AG04449 (cell line): ENCODE measurements at regions not wholly inside any gene's neighbourhood (a gene's known extent, or its start where the extent isn't known, plus 50 kb on each side); places are given as distances from the start of the nearest gene placed in this dataset.

Experiments used
- CTCF ChIA-PET: fragments of 350-600 bp; formaldehyde crosslinking; extraction: SDS; loops from one replicate; lab custom pipeline; 2021; ENCODE audit warnings: antibody characterized with exemption; lab: Yijun Ruan, JAX
- POLR2A ChIA-PET: fragments of 400-600, 350-600 bp; formaldehyde crosslinking; extraction: SDS; loops from one replicate; lab custom pipeline; 2020; ENCODE audit warnings: antibody characterized with exemption, inconsistent platforms; lab: Yijun Ruan, JAX
- DNase-seq: peaks from one replicate; pipeline ENCODE4 v3.0.0-alpha.2; 2010; ENCODE audit warnings: low read depth, low spot score
- H3K4me3 ChIP-seq: 2 replicates; pipeline ENCODE4 v1.5.1; 2011; ENCODE audit warnings: low read depth, mild to moderate bottlenecking, control low read depth, low read length
- TF ChIP-seq, protein P1 (sequence below): IDR thresholded peaks from one replicate; pipeline ENCODE4 v1.5.1; 2011; ENCODE audit warnings: mild to moderate bottlenecking, moderate library complexity, low read length, control low read depth, inconsistent platforms; ENCODE audit not compliant: insufficient read depth; ENCODE audit errors: missing control alignments

- POLR2A ChIA-PET = no interaction called here
- TF ChIP-seq, protein P1, sequence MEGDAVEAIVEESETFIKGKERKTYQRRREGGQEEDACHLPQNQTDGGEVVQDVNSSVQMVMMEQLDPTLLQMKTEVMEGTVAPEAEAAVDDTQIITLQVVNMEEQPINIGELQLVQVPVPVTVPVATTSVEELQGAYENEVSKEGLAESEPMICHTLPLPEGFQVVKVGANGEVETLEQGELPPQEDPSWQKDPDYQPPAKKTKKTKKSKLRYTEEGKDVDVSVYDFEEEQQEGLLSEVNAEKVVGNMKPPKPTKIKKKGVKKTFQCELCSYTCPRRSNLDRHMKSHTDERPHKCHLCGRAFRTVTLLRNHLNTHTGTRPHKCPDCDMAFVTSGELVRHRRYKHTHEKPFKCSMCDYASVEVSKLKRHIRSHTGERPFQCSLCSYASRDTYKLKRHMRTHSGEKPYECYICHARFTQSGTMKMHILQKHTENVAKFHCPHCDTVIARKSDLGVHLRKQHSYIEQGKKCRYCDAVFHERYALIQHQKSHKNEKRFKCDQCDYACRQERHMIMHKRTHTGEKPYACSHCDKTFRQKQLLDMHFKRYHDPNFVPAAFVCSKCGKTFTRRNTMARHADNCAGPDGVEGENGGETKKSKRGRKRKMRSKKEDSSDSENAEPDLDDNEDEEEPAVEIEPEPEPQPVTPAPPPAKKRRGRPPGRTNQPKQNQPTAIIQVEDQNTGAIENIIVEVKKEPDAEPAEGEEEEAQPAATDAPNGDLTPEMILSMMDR = no peak
- CTCF ChIA-PET = interaction anchor here (1.4 kb wide), 1 partner anchor 84 kb away, joined by 3 read pairs; no protein-coding TSS in a partner anchor
These were observed 73.2 kb downstream of the VEGFA start for GRCh38 chr6:43843097-43843645.

GRCh38 chr6:43842231-43842794, 72.3 kb downstream of the VEGFA start:
- no peak overlapping the region for H3K4me3 ChIP-seq
- no peak for DNase-seq
- POLR2A ChIA-PET = no interaction called here
- TF ChIP-seq, protein P1 = no peak
- CTCF ChIA-PET = interaction anchor here (1.4 kb wide), 1 partner anchor 85 kb away, joined by 3 read pairs; no protein-coding TSS in a partner anchor

More at GRCh38 chr6:43843097-43843645, 73.2 kb downstream of the VEGFA start:
- DNase-seq = no peak
- no peak overlapping the region for H3K4me3 ChIP-seq

GRCh38 chr6:43840490-43841218, 70.6 kb downstream of the VEGFA start:
- TF ChIP-seq, protein P1 = no peak
- no peak for DNase-seq
- ChIA-PET CTCF (interaction anchor here (1.1 to 1.7 kb wide), 4 partner anchors 9 to 109 kb away, joined by 3 to 4 read pairs (median 4); no protein-coding TSS in a partner anchor), POLR2A (no interaction called here)
- H3K4me3 ChIP-seq = no peak overlapping the region

DNA sequence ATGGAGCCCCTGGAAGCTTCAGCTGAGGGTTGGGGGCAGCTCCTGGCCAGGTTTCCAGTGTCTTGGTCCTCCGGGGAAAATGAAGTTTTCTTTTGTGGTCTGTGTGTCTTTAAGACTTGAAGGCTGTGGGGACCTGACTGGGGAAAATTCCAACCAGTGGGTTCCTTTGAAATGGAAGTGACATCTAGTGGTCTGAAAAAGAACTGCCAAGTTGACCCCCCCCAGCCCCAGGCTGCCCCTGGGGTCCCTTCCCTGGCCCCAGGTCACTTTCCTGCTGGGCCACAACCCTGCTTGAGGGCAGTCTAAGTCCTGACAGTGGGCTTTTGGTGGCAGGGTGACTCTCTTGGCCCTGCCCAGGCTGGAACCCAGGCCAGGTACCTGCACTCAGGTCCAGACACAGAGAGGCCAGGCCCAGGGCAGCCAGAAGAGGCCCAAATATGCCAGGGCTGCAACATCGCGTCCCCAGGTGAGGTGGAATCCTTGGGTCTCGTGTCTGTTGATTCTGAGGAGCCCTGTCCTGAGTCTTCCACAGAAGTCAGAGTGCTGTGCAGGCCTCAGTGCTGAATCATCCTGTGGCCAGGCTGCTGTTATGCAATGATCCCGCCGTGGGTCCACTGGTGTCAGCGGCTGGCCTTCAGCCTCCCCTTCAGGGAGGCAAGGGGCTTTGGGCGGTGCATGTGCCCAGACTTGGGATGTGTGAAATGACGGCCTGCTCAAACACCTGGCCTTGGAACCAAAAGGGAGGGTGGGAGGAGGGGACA, 68.4 kb downstream of the VEGFA start:
- no peak overlapping the region for H3K4me3 ChIP-seq
- TF ChIP-seq, protein P1 = peak; percentile 43
- ChIA-PET CTCF (interaction anchor here (0.6 to 2.8 kb wide), 9 partner anchors 8 to 213 kb away, joined by 3 to 19 read pairs (median 3); no protein-coding TSS in a partner anchor), POLR2A (no interaction called here)
- DNase-seq = peak; percentile 41

DNA sequence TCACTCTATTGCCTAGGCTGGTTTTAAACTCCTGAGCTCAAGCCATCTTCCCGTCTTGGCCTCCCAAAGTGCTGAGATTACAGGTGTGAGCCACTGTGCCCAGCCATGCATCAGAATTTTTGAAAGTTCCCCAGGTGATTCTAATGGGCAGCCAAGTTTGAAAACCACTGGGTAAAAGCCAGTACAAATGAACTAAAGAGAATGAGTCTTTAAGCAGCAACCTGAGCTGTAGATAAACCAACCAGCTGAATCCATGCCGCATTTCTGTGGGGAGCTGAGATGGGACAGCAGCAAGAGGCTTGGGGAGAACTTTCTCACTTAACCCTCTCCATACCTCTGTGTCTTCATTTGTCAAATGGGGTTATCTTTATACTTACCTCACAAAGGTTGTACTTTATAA, 67.5 kb downstream of the VEGFA start:
- TF ChIP-seq, protein P1 = no peak
- POLR2A ChIA-PET = no interaction called here
- CTCF ChIA-PET = interaction anchor here (0.6 to 2.8 kb wide), 11 partner anchors 9 to 213 kb away, joined by 3 to 19 read pairs (median 3); no protein-coding TSS in a partner anchor
- H3K4me3 ChIP-seq = no peak overlapping the region
- no peak for DNase-seq
